ENCODE measurements at regions not wholly inside any gene's neighbourhood (a gene's known extent, or its start where the extent isn't known, plus 50 kb on each side); places are given as distances from the start of the nearest gene placed in this dataset.
"Not testable (repeated sequence)": the region's sequence is repeated elsewhere in the genome, so short reads cannot be mapped to it uniquely, and the experiment has no call there.

DNA sequence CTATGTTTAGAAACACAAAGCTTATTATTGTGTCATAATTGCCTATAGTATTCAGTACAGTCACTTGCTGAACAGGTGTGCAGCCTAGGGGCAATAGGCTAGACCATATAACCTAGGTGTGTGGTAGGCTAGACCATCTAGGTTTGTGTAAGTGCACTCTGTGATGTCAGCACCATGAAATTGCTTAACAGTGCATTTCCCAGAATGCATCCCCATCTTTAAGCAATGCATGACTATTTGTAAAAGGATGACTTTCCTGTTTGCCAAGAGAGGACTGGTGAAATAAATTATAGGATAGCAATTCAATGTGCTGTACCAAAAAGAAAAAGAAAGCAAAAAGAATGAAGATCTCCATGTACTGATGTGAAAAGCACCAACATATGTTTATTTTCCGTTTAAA, 288.7 kb upstream of the AUTS2 start:
- no peak for DNase-seq (ENCODE audit: low spot score)

DNA sequence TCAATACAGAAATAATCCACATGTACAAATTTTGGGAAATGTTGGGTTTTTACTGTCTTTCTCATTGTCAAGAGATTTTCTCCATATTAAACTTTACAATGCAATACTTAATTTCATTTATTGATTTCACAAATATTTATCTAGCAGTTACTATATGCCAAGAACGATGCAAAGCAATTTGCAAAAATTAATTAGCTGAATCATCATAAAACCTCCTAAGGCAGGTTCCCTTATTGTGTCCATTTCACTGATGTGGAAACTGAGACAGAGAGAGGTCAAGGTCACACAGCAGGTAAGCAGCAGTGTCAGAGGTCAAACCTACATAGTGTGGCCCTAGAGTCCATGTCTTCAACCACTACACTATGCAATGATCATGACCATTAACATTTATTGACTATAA, 286.8 kb upstream of the AUTS2 start:
- DNase-seq (ENCODE audit: low spot score), result no peak

DNA sequence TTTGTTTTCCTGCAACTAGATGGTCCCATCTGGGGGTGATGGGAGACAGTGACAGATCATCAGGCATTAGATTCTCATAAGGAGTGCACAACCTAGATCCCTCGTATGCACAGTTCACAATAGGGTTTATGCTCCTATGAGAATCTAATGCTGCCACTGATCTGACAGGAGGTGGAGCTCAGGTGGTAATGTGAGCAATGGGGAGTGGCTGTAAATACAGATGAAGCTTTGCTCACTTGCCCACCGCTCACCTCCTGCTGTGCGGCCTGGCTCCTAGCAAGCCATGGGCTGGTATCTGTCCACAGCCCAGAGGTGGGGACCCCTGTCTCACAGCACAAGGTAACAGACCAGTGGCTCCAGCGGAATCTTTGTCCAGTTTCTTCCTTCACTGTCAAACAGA, 284.4 kb upstream of the AUTS2 start:
- DNase-seq (ENCODE audit: low spot score), result not testable (repeated sequence)

DNA sequence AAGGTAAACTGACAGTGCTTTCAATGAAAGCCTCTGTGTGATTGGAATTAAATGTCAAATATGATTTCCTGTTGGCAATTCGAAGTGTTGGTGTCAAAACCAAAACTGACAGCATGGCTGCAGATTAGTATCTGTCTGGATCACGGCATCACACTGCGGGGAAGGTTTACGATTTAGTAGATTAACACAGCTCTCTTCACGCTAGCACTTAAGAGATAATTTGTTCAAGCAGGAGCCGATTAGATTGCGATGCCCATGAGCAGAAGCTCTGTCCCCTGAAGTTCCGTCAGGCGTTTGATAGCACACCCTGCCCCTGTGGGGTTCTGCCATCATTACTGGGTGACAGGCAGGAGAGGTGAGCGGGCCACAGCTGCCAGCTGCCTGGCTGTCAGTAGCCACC, 279.5 kb upstream of the AUTS2 start:
- DNase-seq (ENCODE audit: low spot score), result no peak

DNA sequence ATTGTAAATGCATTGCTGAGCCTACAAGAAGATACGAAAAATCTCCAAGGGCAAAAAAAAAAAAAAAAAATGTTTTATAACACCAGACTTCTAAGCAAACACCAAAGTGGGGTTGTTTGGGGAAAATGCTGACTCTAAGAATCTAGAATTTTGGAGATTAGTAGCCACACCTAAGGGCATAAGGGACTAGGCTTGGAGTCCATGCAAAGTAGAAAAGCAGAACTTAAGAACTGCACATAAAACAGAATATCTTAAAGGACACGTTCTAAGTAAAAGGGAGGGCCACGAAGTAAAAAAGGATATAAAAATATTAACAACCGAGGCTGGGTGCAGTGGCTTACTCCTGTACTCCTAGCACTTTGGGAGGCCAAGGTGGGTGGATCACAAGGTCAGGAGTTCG, 269.8 kb upstream of the AUTS2 start:
- no peak for DNase-seq (ENCODE audit: low spot score)

DNA sequence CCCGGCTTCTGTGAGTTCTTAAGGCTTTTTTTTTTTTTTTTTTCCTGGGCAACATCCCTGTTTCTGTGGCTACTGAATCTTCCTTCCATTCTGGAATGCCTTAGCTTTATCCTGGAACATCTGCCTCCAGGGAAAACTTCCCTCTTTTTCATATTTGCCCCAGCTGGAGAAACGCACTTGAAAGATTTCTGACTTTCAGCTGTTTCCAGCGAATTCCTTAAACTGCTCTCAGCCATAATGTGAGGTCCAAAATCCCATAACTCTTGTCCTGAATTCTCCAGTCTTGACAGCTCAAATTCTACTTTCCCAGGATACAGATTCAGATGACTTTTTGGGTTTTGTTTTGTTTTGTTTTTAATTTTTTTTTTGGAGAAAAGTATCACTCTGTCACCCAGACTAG, 263.6 kb upstream of the AUTS2 start:
- no peak for DNase-seq (ENCODE audit: low spot score)

DNA sequence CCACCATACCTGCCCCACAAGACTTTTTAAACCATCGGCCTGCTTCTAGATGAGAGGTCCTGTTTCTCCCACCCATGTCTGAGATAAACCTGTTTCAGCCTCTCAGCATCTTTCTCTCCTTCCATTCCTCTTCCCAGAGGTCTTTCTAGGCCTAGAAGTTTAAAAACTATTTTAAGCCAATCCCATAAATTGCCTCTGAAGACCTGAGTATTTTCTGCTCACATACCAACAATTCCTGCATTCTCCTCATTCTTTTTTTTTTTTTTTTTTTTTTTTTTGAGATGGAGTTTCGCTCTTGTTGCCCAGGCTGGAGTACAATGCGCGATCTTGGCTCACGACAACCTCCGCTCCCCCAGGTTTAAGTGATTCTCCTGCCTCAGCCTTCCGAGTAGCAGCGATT, 262.9 kb upstream of the AUTS2 start:
- no peak for DNase-seq (ENCODE audit: low spot score)

DNA sequence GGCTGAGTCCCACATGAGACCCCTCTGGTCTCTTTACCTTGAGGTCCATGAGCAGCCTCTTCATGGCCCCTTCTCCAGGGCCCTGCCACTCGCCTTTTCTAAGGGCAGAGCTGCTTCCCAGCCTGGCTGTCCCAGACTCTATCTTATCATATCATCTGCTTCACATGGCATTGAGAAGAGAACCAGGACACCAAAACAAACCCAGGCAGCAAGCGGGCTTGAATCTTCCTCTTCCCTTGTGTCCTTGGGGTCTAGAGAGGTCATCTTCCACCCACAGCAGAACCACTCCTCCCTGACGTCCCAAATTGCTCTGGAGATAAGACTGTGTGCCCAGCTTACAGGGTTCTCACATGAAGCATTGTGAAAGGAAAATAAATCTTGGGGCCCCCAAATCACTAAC, 261.3 kb upstream of the AUTS2 start:
- no peak for DNase-seq (ENCODE audit: low spot score)

DNA sequence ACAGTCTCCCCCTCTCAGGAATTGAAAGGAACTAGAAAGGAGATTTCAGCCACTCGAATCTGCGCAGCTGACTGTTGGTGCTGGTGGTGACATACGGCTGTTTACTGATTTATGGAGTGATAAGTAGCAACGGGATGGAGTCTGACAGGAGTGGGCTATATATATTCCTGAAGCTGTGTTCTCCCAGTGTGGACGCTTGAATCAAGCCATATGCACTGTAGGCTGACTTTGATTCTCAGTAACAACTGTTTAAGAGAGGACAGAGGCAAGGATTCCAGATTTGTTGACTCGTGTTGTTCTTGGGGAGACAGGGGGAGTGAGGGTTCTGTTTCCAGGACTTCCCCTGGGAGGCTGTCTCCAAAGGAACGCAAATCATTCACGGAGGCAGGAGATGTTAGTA, 260.1 kb upstream of the AUTS2 start:
- no peak for DNase-seq (ENCODE audit: low spot score)

DNA sequence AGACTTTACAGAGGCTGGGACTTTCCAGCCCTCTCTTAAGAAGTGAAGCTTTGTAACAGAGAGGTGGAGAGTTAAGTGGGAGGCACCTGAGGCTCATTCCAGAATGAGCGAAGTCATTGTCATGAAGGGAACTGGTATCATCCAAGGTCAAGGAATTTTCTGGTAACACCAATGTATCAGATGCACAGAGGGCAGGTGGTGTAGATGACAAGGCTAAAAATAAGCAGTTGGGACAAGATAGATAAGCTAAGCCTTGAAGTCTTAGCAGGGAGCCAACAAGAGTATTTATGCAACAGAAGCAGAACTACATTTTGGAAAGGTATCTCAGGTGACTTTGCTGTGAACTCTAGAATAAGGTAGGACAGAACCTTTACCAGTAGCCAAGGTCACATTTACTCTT, 257.0 kb upstream of the AUTS2 start:
- DNase-seq (ENCODE audit: low spot score), result no peak

DNA sequence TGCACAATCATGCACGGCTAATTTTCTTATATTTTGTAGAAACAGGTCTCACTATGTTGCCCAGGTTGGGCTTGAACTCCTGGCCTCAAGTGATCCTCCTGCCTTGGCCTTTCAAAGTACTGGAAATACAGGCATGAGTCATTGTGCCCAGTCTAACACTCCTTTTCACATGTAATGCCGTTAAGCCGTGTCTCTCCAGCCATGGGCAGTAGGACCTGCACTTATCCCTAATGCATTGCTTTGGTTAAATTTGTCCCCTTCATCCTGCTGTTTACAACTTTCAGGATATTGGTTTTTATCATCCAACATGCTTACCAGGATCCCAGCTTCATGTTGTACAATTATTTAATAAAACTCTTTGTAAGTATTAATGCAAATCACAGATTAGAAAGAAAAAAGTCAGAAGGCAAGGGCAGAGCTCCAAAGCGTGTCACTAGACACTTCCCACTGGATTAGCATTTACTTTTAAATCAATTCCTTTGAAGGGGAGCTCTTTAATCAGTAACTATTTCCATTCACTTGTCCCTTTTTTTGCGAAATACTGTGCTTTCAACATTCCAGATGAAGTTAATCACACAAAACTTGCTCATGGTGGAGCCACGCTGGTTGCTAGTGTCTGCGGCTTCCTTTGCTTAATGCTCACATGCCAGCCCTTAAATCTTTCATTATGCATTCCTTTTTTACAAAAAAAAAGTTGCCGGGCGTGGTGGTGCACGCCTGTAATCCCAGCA, 256.0 kb upstream of the AUTS2 start:
- DNase-seq (ENCODE audit: low spot score), result no peak

DNA sequence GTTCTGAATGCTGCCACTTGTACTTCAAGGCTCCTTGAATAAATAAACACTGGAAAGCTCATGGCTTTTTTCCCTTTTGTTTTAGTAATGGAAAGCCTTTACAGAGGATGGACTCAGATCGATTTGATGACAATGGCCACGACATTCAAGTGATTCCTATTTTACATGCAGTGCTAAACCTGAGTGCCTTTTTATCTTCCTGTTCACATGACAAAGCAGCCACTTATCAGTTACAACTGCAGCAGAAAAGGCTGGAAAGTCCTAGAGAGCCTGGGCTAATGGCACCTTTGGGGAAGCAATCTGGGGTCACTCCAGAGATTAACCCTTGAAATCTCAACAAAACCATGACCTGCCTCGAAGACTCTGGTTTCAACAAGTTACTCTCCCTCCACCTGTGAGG, 249.0 kb upstream of the AUTS2 start:
- no peak for DNase-seq (ENCODE audit: low spot score)

DNA sequence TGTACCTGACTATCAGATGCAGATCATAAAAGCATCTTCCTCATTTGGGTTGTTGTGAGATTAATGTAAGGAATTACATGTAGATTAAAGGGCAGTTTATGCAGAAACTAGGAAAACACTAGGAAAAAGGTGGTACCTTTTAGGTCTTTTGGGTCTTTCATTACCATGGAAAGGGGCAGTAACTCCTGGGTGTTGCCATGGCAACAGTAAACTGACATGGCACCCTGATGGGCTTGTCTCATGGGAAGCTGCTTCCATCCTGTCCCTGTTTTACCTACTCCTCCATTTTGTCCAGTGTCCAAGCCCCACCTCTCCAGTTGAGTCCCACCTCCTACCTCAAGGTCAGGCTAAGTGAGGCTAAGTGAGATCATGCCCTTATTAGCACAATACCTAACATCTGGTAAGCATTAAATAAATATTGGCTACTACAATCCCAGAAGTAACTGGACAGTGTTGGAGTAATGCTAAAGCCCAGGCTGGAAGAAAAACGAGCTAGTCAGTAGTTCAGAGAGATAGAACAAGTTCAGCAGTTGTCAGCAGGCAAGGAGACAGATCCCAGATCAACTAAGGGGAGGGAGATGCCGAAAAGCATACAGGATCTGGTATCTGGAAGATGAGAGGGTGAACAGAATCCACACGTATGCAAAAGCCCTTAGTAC, 240.0 kb upstream of the AUTS2 start:
- DNase-seq (ENCODE audit: low spot score), result no peak

DNA sequence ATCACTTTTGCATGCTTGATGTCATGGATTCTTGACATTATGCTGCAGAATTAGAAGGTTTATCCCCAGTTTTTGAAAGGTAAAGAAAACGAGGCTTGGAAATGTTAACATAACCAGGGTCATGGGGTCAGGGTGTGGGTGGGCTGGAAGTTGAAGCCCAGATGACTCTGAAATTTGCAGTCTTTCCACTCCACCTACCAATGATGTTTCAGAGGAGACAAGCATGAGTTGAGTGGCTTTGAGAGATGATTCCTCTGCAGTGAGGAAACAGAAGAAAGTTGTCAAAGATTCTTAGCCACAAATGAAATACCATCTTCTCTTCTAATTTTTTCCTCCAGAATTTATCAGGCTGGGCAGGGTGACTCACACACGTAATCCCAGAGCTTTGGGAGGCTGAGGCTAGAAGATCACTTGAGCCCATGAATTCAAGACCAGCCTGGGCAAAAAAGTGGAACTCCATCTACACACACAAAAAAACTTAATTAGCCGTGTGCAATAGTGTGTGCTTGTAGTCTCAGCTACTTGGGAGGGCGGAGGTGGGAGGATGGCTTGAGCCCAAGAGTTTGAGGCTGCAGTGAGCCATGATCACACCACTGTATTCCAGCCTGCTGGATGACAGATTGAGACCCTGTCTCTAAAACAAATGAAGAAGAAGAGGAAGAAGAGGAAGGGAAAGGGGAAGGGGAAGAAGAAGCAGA, 239.1 kb upstream of the AUTS2 start:
- no peak for DNase-seq (ENCODE audit: low spot score)

DNA sequence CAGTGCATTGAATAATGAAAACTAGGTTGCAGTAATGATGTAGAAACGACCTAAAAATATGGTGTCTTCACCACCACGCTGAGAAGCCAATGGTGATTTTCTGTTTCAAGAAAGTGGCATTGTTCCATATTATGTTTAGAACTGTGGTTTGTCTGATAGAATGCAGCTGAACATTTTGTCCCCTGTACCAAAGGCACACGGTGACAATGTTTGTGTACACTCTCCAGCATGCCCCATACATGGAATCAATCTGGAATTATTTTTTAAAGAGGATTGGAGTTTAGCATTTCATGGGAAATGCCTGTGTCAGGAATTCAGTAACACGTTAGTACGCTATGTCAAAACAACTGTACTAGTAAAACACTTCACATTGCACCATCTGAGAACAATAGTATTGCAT, 237.4 kb upstream of the AUTS2 start:
- no peak for DNase-seq (ENCODE audit: low spot score)

DNA sequence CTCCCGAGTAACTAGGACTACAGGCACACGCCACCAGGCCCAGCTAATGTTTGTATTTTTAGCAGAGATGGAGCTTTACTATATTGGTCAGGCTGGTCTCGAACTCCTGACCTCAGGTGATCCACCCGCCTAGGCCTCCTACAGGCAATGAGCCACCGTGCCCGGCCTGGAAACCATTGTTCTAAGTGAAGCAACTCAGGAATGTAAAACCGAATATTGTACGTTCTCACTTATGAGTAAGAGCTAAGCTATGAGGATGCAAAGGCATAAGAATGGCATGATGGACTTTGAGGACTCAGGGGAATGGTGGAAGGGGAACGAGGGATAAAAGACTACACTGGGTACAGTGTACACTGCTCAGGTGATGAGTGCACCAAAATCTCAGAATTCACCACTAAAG, 235.1 kb upstream of the AUTS2 start:
- peak; percentile 62 for DNase-seq (ENCODE audit: low spot score)

DNA sequence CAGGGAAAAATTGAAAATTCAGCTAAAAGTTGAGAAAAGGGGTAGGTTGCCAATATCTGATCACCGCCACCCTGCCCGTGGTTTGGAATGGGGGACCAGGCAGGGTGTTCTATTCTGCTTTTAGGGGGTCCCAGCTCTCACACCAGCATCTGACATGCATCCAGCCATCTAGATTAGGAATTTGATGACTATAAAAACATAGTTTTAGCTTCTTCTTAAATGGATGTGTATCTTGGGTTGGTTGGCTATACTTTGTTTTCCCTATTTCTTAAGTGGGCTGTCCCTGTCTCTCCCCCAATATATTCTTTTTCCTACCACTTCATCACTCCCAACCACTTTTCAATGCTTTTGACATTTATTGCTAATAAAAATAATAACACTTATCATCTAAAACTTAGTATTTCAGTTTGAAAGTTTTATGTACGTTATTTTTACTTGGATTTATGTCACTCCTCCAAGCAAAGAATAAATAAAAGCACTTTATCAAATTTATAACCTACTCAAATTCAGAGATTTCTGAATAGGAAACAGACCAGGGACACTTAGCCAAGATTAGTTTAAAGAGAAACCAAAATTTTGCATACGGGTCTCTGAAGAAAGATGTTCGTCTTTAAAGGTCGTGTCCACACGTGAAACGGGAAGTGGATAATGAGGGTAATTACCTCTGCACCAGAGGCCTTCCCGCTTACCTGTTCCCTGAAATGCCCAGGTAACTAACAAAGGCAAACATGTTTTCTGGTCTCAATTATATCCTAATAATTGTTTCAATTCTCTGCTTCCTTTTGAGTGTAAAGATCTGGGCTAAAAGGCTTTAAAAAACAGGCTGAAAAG, 233.2 kb upstream of the AUTS2 start:
- no peak for DNase-seq (ENCODE audit: low spot score)

DNA sequence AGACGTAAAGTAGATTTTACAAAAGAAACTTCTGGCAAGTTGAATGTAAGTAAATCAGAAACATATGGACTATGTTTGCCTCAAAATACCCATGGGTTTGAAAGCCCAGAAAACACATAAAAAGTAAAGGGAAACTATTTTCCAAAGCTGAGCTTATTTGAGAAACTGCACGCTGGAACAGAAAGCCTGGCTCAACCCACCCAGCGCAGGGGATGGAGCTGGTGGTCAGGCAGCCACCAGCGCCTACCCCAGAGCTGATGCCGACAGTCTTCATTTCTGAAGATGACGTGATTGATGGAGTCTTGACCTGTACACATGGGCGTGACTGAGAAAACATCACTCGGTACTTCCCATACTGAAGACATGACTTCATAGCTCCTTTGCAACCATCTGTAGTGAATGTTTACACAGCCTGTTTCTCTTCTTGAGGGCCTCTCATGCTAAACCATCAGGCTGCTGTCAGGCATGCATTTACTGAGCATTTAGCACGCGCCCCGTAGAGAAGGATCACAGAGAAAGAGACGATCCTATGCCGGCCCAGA, 232.6 kb upstream of the AUTS2 start:
- peak; percentile 35 for DNase-seq (ENCODE audit: low spot score)

DNA sequence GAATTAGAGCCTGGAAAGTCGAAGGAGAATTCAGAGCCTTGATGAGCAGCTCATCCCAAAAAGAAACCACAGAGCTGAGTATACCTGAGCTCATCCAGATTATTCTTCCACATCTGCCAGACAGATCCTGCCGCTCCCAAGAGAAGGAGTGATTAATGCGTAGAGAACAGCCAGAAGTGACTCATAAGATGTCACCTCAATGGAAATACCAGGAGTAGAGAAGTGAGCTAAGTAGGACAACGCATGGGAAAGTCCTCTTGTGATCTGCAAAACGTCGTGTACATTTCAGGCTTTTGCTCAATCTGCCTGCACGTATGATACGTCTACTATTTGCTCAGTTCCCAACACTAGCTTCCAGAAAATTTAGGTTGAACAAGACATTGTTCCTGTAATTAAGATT, 230.5 kb upstream of the AUTS2 start:
- peak; percentile 93 for DNase-seq (ENCODE audit: low spot score)

DNA sequence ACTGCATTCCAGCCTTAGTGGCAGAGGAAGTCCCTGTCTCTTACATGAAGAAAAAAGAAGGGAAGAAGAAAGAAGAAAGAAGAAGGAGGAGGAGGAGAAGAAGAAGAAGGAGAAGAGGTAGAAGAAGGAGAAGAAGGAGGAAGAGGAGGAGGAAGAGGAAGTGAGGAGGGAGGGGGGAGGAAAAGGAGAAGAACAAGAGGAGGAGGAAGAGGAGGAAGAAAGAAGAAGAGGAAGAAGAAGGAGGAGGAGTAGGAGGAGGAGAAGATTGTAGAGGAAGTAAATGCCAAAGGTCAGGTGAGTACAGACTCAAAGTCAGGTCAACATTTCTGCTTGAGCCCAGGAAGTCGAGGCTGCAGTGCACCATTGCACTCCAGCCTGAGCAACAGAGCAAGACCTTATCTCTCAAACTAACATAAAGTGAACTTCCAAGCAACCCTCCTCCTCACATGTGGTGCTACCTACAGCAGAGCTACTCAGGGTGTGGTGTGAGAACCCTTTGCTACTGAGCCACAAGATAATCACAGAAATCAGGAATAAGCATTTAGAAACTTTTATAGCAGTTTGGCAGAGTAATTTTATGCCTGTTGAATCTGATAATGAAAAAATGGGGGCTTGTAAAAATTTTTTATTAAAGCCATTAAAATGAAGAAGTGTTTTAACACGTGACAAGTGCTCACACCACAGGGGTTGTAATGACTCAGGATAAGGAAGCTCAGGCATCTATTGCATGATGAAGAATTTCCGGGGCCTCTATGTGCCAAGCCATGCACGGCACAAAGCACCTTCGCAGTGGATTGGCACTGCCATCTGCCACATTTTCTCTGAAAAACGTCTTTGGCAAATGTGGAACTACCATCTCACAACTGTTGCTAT, 224.9 kb upstream of the AUTS2 start:
- peak; percentile 94 for DNase-seq (ENCODE audit: low spot score)

DNA sequence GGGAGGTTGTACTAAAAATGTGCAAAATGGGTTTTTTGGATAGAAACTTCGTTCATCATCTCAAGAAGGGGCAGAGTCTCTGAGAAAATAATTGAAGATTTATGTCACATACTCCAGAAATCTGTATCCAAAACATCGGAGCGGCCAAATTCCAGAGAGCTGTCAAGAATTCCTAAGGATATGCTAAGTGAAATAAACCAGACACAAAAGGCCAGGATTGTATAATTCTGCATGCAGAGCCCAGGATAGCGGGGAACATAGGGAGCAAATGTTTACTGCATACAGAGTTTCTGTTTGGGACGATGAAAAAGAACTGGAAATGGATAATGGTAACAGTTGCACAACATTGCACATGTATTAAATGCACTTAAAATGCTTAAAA, 224.2 kb upstream of the AUTS2 start:
- no peak for DNase-seq (ENCODE audit: low spot score)

All from A172 (cell line).